A549 (cell line): ENCODE measurements at regions not wholly inside any gene's neighbourhood (a gene's known extent, or its start where the extent isn't known, plus 50 kb on each side); places are given as distances from the start of the nearest gene placed in this dataset.

Source experiments
- MAFK ChIP-seq: fragments of 450-650 bp; IDR thresholded peaks from 2 replicates; pipeline ENCODE4 v1.6.1; 2014; ENCODE audit not compliant: partially characterized antibody
- PHF8 ChIP-seq: fragments of 200-600 bp; sonication (generic); IDR thresholded peaks from 2 replicates; pipeline ENCODE4 v1.6.1; 2016; ENCODE audit warnings: low read depth, mild to moderate bottlenecking, antibody characterized with exemption, moderate library complexity, borderline replicate concordance
- POLR2A ChIP-seq: IDR thresholded peaks from 2 replicates; pipeline ENCODE4 v1.6.1; 2012; ENCODE audit warnings: mild to moderate bottlenecking, low read length
- TF ChIP-seq, protein P1 (sequence below): fragments of >200 bp; sonication (Bioruptor Twin); formaldehyde crosslinking; IDR thresholded peaks from 3 replicates; pipeline ENCODE4 v1.5.1; 2016
- TF ChIP-seq, protein P2 (sequence below): IDR thresholded peaks from 2 replicates; pipeline ENCODE4 v1.6.1; 2012

DNA sequence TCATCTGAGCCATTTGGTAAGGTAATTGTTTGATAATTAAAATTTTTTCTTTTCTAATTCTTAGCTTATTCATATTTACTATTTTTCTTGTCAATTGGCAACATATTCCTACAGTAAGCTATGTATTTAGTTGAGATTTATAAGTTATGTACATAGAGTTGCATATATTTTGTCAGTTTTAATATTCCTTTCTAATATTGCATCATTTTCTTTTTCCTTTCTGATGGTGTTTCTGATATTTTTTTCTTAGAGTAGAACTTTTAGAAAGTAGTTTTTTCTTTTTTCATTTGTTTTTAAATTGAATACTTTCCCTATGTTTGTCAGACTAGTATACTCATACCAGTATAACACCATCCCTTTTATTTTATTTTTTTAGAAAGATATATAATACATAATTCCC, 131.3 kb downstream of the TTC6 start:
- TF ChIP-seq, protein P1, sequence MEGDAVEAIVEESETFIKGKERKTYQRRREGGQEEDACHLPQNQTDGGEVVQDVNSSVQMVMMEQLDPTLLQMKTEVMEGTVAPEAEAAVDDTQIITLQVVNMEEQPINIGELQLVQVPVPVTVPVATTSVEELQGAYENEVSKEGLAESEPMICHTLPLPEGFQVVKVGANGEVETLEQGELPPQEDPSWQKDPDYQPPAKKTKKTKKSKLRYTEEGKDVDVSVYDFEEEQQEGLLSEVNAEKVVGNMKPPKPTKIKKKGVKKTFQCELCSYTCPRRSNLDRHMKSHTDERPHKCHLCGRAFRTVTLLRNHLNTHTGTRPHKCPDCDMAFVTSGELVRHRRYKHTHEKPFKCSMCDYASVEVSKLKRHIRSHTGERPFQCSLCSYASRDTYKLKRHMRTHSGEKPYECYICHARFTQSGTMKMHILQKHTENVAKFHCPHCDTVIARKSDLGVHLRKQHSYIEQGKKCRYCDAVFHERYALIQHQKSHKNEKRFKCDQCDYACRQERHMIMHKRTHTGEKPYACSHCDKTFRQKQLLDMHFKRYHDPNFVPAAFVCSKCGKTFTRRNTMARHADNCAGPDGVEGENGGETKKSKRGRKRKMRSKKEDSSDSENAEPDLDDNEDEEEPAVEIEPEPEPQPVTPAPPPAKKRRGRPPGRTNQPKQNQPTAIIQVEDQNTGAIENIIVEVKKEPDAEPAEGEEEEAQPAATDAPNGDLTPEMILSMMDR: no peak
- TF ChIP-seq PHF8 (no peak), MAFK (no peak), POLR2A (no peak)
- TF ChIP-seq, protein P2, sequence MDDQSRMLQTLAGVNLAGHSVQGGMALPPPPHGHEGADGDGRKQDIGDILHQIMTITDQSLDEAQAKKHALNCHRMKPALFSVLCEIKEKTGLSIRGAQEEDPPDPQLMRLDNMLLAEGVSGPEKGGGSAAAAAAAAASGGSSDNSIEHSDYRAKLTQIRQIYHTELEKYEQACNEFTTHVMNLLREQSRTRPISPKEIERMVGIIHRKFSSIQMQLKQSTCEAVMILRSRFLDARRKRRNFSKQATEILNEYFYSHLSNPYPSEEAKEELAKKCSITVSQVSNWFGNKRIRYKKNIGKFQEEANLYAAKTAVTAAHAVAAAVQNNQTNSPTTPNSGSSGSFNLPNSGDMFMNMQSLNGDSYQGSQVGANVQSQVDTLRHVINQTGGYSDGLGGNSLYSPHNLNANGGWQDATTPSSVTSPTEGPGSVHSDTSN: no peak
